K562 (cell line): ENCODE measurements at regions not wholly inside any gene's neighbourhood (a gene's known extent, or its start where the extent isn't known, plus 50 kb on each side); places are given as distances from the start of the nearest gene placed in this dataset.

Source experiments
- ATAC-seq: fragments of 200-7000 bp; cut with Tn5 transposase; 3 replicates; pipeline ENCODE4 v1.9.1; 2020; ENCODE audit warnings: moderate library complexity
- BruUV-seq: library from RNA; stranded (reverse); fragments of 400-500 nt; replicated peaks from 2 replicates; lab custom pipeline; 2021; lab: Mats Ljungman, UMichigan
- CTCF ChIA-PET: fragments of 300-600 bp; formaldehyde crosslinking; extraction: SDS; loops from one replicate; lab custom pipeline; 2021; ENCODE audit warnings: low intra/inter-chr PET ratio; lab: Yijun Ruan, JAX
- POLR2A ChIA-PET: fragments of 300-600, 350-650 bp; sonication (Branson Sonifier 250); formaldehyde crosslinking; extraction: SDS; loops from one replicate; lab custom pipeline; 2021; ENCODE audit warnings: antibody characterized with exemption, inconsistent platforms; lab: Yijun Ruan, JAX
- DNase-seq, 4 experiments: peaks; one replicate each; pipeline versions ENCODE4 v3.0.0 to v3.0.0-alpha.2; 2011 to 2018; ENCODE audit warnings: low spot score in 3 of 4, mixed read lengths in 3 of 4; ENCODE audit errors: extremely low read depth in 1 of 4
- FAIRE-seq: peaks from 2 replicates; lab custom pipeline; 2011; peaks lifted over from hg19 to GRCh38; lab: Jason Lieb, UNC
- H2AFZ ChIP-seq: 2 replicates; pipeline ENCODE4 v1.6.0; 2011; ENCODE audit warnings: low read depth, low read length, control low read depth, inconsistent platforms
- H3K27ac ChIP-seq: fragments of 200-600 bp; 3 replicates; pipeline ENCODE4 v1.8.0; 2011; ENCODE audit warnings: low read depth, mild to moderate bottlenecking, control low read depth, inconsistent platforms, low read length, moderate library complexity, mixed read lengths; ENCODE audit errors: extremely low read depth
- H3K27me3 ChIP-seq, 2 experiments: fragments of 300-600 bp in 1 of 2; 2 replicates in 1 of 2; 3 replicates in 1 of 2; pipeline versions ENCODE4 v1.6.0 to v1.8.0; 2011; ENCODE audit warnings: inconsistent platforms in 2 of 2, low read length in 2 of 2, mild to moderate bottlenecking in 1 of 2, mixed read lengths in 1 of 2, moderate library complexity in 1 of 2; ENCODE audit not compliant: control insufficient read depth in 2 of 2, insufficient read depth in 2 of 2
- H3K36me3 ChIP-seq: fragments of 300-600 bp; 3 replicates; pipeline ENCODE4 v1.8.0; 2011; ENCODE audit warnings: mild to moderate bottlenecking, low read length, inconsistent platforms; ENCODE audit not compliant: control insufficient read depth, insufficient read depth
- H3K4me1 ChIP-seq, 2 experiments: fragments of 200-600 bp in 1 of 2; replicated peaks in 1 of 2; 2 replicates in 1 of 2; 3 replicates in 1 of 2; pipeline versions ENCODE4 v1.5.1 to v1.8.0; 2011; ENCODE audit warnings: inconsistent platforms in 2 of 2, low read length in 2 of 2, mild to moderate bottlenecking in 1 of 2, mixed read lengths in 1 of 2, moderate library complexity in 1 of 2; ENCODE audit not compliant: control insufficient read depth in 2 of 2, insufficient read depth in 2 of 2
- H3K4me2 ChIP-seq: 2 replicates; pipeline ENCODE4 v1.6.1; 2011; ENCODE audit warnings: low read length, control low read depth, inconsistent platforms, mixed read lengths; ENCODE audit not compliant: insufficient read depth
- H3K4me3 ChIP-seq: fragments of 200-600 bp; sonication (generic), shearing (Covaris generic); 2 replicates; pipeline ENCODE4 v1.5.1; 2016; ENCODE audit warnings: control low read depth, inconsistent platforms
- H3K79me2 ChIP-seq: fragments of 200-600 bp; 3 replicates; pipeline ENCODE4 v1.8.0; 2011; ENCODE audit warnings: low read length, inconsistent platforms; ENCODE audit not compliant: control insufficient read depth, insufficient read depth
- H3K9ac ChIP-seq, 2 experiments: 2 replicates each; pipeline versions ENCODE4 v1.6.0 to v1.6.1; 2011; ENCODE audit warnings: low read depth in 2 of 2, low read length in 2 of 2, control low read depth in 1 of 2, inconsistent platforms in 1 of 2, mild to moderate bottlenecking in 1 of 2, mixed read lengths in 1 of 2; ENCODE audit not compliant: insufficient read depth in 1 of 2
- H3K9me1 ChIP-seq: one replicate; pipeline ENCODE4 v1.6.0; 2011; ENCODE audit warnings: inconsistent platforms, mild to moderate bottlenecking, low read length, moderate library complexity; ENCODE audit not compliant: control insufficient read depth, insufficient read depth
- H3K9me3 ChIP-seq: replicated peaks from 2 replicates; pipeline ENCODE4 v1.5.1; 2011; ENCODE audit warnings: low read depth, low read length, inconsistent platforms; ENCODE audit not compliant: control insufficient read depth, insufficient read depth
- H4K20me1 ChIP-seq: replicated peaks from 2 replicates; pipeline ENCODE4 v1.6.1; 2011; ENCODE audit warnings: low read length, inconsistent platforms, mixed read lengths; ENCODE audit not compliant: control insufficient read depth, insufficient read depth
- BCL6 ChIP-seq: fragments of 250-450 bp; sonication (Bioruptor Pico); IDR thresholded peaks from 2 replicates; pipeline ENCODE4 v1.4.0; 2020
- BDP1 ChIP-seq: IDR thresholded peaks from 3 replicates; pipeline ENCODE4 v1.6.1; 2011; ENCODE audit not compliant: insufficient read length, insufficient read depth
- CHD2 ChIP-seq: IDR thresholded peaks from 2 replicates; pipeline ENCODE4 v1.6.1; 2011; ENCODE audit warnings: low read depth, low read length
- CREM ChIP-seq: IDR thresholded peaks from 2 replicates; pipeline ENCODE4 v1.6.1; 2014; ENCODE audit warnings: antibody characterized with exemption, low read depth
- EWSR1 ChIP-seq: fragments of 450-650 bp; IDR thresholded peaks from 2 replicates; pipeline ENCODE4 v1.6.1; 2018; ENCODE audit warnings: borderline replicate concordance, mild to moderate bottlenecking, low read depth, moderate library complexity; ENCODE audit not compliant: partially characterized antibody
- IFI16 ChIP-seq: fragments of 250-450 bp; sonication (Bioruptor Pico); IDR thresholded peaks from 2 replicates; pipeline ENCODE4 v2.1.2; 2022; ENCODE audit warnings: mild to moderate bottlenecking, inconsistent platforms
- MCM3 ChIP-seq: fragments of 450-650 bp; IDR thresholded peaks from 2 replicates; pipeline ENCODE4 v1.6.1; 2016
- MTA2 ChIP-seq: fragments of 450-650 bp; IDR thresholded peaks from 2 replicates; pipeline ENCODE4 v1.6.1; 2016; ENCODE audit warnings: low read depth
- NFRKB ChIP-seq: fragments of 450-650 bp; IDR thresholded peaks from 2 replicates; pipeline ENCODE4 v1.6.1; 2016; ENCODE audit warnings: low read depth
- RFX7 ChIP-seq: fragments of 250-450 bp; sonication (Bioruptor Pico); IDR thresholded peaks from 2 replicates; pipeline ENCODE4 v1.5.1; 2021; ENCODE audit warnings: mild to moderate bottlenecking
- SRF ChIP-seq, 2 experiments: fragments of 250-450, 450-650 bp in 1 of 2; sonication (Bioruptor Pico) in 1 of 2; sonication (generic) in 1 of 2; formaldehyde crosslinking; IDR thresholded peaks; 2 replicates each; pipeline versions ENCODE4 v1.5.0 to v1.5.1; 2020 to 2022; ENCODE audit warnings: mild to moderate bottlenecking in 1 of 2, missing genetic modification reagents in 1 of 2
- ZKSCAN8 ChIP-seq: fragments of 200-800 bp; sonication (Bioruptor generic); IDR thresholded peaks from 2 replicates; pipeline ENCODE4 v1.6.1; 2016; ENCODE audit warnings: missing genetic modification characterization, missing compliant biosample characterization
- WGBS: fragments of 100-300 bp; shearing (Covaris generic); methylation state at CpG from one replicate; pipeline ENCODE4 v1.1.6; 2016; ENCODE audit warnings: low coverage, mixed read lengths; ENCODE audit not compliant: insufficient coverage; ENCODE audit errors: missing lambda C conversion rate; 5-methylcytosine and 5-hydroxymethylcytosine counted together
- in situ Hi-C: fragments of 300-500 bp; cut with MboI; formaldehyde crosslinking; loops from 4 replicates; pipeline ENCODE4 v1.15.0; 2018; ENCODE audit warnings: inconsistent platforms, mixed read lengths
- intact Hi-C: fragments of 100-400 bp; cut with micrococcal nuclease; formaldehyde crosslinking; loops from 2 replicates; pipeline ENCODE4 v1.14.2; 2022
- TF ChIP-seq, protein P1 (sequence below), 3 experiments: IDR thresholded peaks in 2 of 3; conservative IDR thresholded peaks in 1 of 3; 2 replicates each; pipeline ENCODE4 v1.5.1; 2011 to 2012; ENCODE audit warnings: low read length in 3 of 3, mild to moderate bottlenecking in 3 of 3, control low read depth in 2 of 3, improper control_type of control experiment in 1 of 3, inconsistent platforms in 1 of 3, low read depth in 1 of 3, mixed read lengths in 1 of 3, moderate library complexity in 1 of 3; ENCODE audit not compliant: insufficient read depth in 2 of 3
- TF ChIP-seq, protein P2 (sequence below): sonication (generic); formaldehyde crosslinking; IDR thresholded peaks from 2 replicates; pipeline ENCODE4 v1.8.0; 2022; ENCODE audit warnings: missing genetic modification reagents, mild to moderate bottlenecking, borderline replicate concordance
- TF ChIP-seq, protein P3 (sequence below), 3 experiments: fragments of 200-800 bp in 1 of 3; fragments of 250-450 bp in 1 of 3; fragments of 450-650 bp in 1 of 3; sonication (Bioruptor Pico) in 1 of 3; sonication (Bioruptor generic) in 1 of 3; formaldehyde crosslinking in 1 of 3; IDR thresholded peaks; 2 replicates each; pipeline versions ENCODE4 v1.6.1 to v1.8.0; 2016 to 2022; ENCODE audit warnings: mild to moderate bottlenecking in 2 of 3, missing genetic modification characterization in 2 of 3, missing compliant biosample characterization in 1 of 3, moderate library complexity in 1 of 3

DNA sequence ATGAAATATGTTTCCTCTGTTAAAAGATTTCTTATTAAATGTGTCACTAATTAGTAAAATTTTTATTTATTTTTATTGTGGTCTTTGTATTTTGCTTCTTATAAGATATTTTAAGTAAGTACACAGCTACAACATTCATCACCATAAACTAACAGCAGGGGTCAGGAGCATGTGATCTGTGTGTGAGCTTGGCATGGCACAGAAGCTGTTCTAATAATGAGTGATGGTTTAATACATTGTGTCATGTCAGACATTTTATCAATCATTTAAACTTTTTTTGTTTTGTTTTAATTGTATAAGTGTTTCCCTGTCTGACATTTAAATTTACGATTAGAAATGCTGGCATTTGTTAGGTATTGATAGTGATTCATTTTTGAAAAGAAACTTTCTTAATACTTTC lies 585.4 kb downstream of the DSC3 start (continued):
- TF ChIP-seq, protein P1, sequence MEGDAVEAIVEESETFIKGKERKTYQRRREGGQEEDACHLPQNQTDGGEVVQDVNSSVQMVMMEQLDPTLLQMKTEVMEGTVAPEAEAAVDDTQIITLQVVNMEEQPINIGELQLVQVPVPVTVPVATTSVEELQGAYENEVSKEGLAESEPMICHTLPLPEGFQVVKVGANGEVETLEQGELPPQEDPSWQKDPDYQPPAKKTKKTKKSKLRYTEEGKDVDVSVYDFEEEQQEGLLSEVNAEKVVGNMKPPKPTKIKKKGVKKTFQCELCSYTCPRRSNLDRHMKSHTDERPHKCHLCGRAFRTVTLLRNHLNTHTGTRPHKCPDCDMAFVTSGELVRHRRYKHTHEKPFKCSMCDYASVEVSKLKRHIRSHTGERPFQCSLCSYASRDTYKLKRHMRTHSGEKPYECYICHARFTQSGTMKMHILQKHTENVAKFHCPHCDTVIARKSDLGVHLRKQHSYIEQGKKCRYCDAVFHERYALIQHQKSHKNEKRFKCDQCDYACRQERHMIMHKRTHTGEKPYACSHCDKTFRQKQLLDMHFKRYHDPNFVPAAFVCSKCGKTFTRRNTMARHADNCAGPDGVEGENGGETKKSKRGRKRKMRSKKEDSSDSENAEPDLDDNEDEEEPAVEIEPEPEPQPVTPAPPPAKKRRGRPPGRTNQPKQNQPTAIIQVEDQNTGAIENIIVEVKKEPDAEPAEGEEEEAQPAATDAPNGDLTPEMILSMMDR (IDR thresholded peaks at IDR 0.05 in 2 of 3, conservative IDR thresholded peaks at IDR 0.05 in 1 of 3; ENCODE audit: insufficient read depth in 2 of 3, low read depth in 1 of 3, low read length in 3 of 3), result peak in 1 of 3 experiments; percentile 2; a peak in 1 of 6 replicates
- TF ChIP-seq, all 486 proteins: peak for 5

DNA sequence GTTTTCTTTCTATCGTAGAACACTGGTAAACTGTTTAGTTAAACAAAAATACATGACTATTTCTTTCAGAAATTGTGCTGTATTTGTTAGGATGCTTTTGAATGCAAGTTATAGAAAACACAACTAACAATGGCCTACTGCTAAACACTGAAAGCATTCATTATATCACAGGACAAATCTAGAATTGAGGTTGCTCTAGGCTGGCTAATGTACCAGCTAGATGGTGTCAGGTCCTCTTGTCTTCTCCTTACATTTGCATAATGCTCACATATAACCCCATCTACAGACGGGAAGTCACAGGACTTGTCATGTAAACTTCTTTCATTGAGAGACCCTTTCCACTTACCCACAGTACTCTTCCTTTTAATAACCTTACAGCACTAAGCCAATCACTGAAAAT lies 586.8 kb downstream of the DSC3 start:
- TF ChIP-seq NFRKB (no peak), EWSR1 (no peak), IFI16 (CRISPR knock-in tag) (no peak), CREM (no peak), MTA2 (no peak), RFX7 (CRISPR knock-in tag) (no peak), MCM3 (no peak), BDP1 (no peak), SRF (CRISPR knock-in tag; IDR thresholded peaks at IDR 0.05) (no peak), ZKSCAN8 (CRISPR knock-in tag) (no peak), CHD2 (no peak), BCL6 (no peak)
- TF ChIP-seq, protein P2, sequence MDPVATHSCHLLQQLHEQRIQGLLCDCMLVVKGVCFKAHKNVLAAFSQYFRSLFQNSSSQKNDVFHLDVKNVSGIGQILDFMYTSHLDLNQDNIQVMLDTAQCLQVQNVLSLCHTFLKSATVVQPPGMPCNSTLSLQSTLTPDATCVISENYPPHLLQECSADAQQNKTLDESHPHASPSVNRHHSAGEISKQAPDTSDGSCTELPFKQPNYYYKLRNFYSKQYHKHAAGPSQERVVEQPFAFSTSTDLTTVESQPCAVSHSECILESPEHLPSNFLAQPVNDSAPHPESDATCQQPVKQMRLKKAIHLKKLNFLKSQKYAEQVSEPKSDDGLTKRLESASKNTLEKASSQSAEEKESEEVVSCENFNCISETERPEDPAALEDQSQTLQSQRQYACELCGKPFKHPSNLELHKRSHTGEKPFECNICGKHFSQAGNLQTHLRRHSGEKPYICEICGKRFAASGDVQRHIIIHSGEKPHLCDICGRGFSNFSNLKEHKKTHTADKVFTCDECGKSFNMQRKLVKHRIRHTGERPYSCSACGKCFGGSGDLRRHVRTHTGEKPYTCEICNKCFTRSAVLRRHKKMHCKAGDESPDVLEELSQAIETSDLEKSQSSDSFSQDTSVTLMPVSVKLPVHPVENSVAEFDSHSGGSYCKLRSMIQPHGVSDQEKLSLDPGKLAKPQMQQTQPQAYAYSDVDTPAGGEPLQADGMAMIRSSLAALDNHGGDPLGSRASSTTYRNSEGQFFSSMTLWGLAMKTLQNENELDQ (CRISPR knock-in tag), result no peak
- TF ChIP-seq, protein P3, sequence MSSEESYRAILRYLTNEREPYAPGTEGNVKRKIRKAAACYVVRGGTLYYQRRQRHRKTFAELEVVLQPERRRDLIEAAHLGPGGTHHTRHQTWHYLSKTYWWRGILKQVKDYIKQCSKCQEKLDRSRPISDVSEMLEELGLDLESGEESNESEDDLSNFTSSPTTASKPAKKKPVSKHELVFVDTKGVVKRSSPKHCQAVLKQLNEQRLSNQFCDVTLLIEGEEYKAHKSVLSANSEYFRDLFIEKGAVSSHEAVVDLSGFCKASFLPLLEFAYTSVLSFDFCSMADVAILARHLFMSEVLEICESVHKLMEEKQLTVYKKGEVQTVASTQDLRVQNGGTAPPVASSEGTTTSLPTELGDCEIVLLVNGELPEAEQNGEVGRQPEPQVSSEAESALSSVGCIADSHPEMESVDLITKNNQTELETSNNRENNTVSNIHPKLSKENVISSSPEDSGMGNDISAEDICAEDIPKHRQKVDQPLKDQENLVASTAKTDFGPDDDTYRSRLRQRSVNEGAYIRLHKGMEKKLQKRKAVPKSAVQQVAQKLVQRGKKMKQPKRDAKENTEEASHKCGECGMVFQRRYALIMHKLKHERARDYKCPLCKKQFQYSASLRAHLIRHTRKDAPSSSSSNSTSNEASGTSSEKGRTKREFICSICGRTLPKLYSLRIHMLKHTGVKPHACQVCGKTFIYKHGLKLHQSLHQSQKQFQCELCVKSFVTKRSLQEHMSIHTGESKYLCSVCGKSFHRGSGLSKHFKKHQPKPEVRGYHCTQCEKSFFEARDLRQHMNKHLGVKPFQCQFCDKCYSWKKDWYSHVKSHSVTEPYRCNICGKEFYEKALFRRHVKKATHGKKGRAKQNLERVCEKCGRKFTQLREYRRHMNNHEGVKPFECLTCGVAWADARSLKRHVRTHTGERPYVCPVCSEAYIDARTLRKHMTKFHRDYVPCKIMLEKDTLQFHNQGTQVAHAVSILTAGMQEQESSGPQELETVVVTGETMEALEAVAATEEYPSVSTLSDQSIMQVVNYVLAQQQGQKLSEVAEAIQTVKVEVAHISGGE (CRISPR knock-in tag; IDR thresholded peaks at IDR 0.05), result no peak
- no TSS peak for BruUV-seq
- Histone ChIP-seq H4K20me1 (no peaks in the 10 kb centered on the region), H3K79me2 (no peaks in the 10 kb centered on the region), H3K9me1 (no peaks in the 10 kb centered on the region), H3K9ac (no peak overlapping the region), H3K4me3 (no peak overlapping the region), H3K27me3 (no peaks in the 10 kb centered on the region), H3K4me1 (no peaks in the 10 kb centered on the region), H3K27ac (no peak overlapping the region), H3K36me3 (no peaks in the 10 kb centered on the region), H2AFZ (peak overlapping the region; percentile 44), H3K4me2 (no peak overlapping the region), H3K9me3 (no peaks in the 10 kb centered on the region)
- DNase-seq (no peak), ATAC-seq (no peak), FAIRE-seq (no peak)
- CTCF ChIA-PET, result no interaction called here
- in situ Hi-C loops, result no loop called here
- POLR2A ChIA-PET, result no interaction called here
- WGBS, result 31% methylated on average over 2 of the region's 2 CpGs
- intact Hi-C loops, result loop anchor here (5.0 kb wide), 1 partner anchor 222 kb away; no protein-coding TSS in a partner anchor
